Esophagus (tissue), 2 donors: ENCODE measurements at regions not wholly inside any gene's neighbourhood (a gene's known extent, or its start where the extent isn't known, plus 50 kb on each side); places are given as distances from the start of the nearest gene placed in this dataset.

Source experiments
- H3K27ac ChIP-seq, 2 donors: one replicate each; pipeline ENCODE4 v1.5.1; 2013; ENCODE audit warnings: low read depth in 2 of 2, mild to moderate bottlenecking in 2 of 2, inconsistent platforms in 1 of 2, low read length in 1 of 2, moderate library complexity in 1 of 2
- H3K27me3 ChIP-seq, 2 donors: one replicate each; pipeline ENCODE4 v1.6.1; 2013; ENCODE audit warnings: low read length in 2 of 2, control low read depth in 1 of 2, mild to moderate bottlenecking in 1 of 2; ENCODE audit not compliant: insufficient read depth in 2 of 2, control insufficient read depth in 1 of 2
- H3K36me3 ChIP-seq, 2 donors: one replicate each; pipeline ENCODE4 v1.6.1; 2013; ENCODE audit warnings: low read length in 1 of 2; ENCODE audit not compliant: control insufficient read depth in 2 of 2, insufficient read depth in 2 of 2
- H3K4me1 ChIP-seq, 2 donors: one replicate each; pipeline ENCODE4 v1.6.1; 2013; ENCODE audit warnings: low read length in 1 of 2; ENCODE audit not compliant: control insufficient read depth in 2 of 2, insufficient read depth in 2 of 2
- H3K4me3 ChIP-seq, 2 donors: one replicate each; pipeline ENCODE4 v1.5.1; 2013; ENCODE audit warnings: low read length in 2 of 2, mild to moderate bottlenecking in 2 of 2, low read depth in 1 of 2, moderate library complexity in 1 of 2
- H3K9me3 ChIP-seq, 2 donors: one replicate each; pipeline ENCODE4 v1.6.1; 2013; ENCODE audit warnings: mild to moderate bottlenecking in 2 of 2, low read depth in 1 of 2, low read length in 1 of 2, moderate library complexity in 1 of 2; ENCODE audit not compliant: control insufficient read depth in 2 of 2, insufficient read depth in 1 of 2
- WGBS, 2 donors: extraction: QIAGEN DNeasy Blood & Tissue Kit; methylation state at CpG; one replicate each; pipeline ENCODE4 v1.1.7; 2013; 5-methylcytosine and 5-hydroxymethylcytosine counted together
- donor health status: healthy with polysubstance abuse.
- donor health status: Bipolar disorder and iron deficiency.

- H3K27me3 ChIP-seq: no peaks in the 10 kb centered on the region
- no peak overlapping the region for H3K27ac ChIP-seq
- WGBS, 2 donors: 89 to 90% methylated on average over 5 of the region's 5 CpGs
- H3K9me3 ChIP-seq: peaks cover 0 to 3% of the 10 kb centered on the region in 2 donors
- H3K4me1 ChIP-seq: peaks cover 0 to 2% of the 10 kb centered on the region in 2 donors
- no peak overlapping the region for H3K4me3 ChIP-seq
- no peaks in the 10 kb centered on the region for H3K36me3 ChIP-seq
Measured at GRCh38 chr1:181191494-181192040, 103.1 kb downstream of the IER5 start.

GRCh38 chr1:181192316-181192715 lies 103.8 kb downstream of the IER5 start:
- Histone ChIP-seq H3K27me3 (no peaks in the 10 kb centered on the region), H3K27ac (no peak overlapping the region), H3K4me1 (peaks cover 0 to 2% of the 10 kb centered on the region in 2 donors), H3K9me3 (peaks cover 0 to 3% of the 10 kb centered on the region in 2 donors), H3K36me3 (no peaks in the 10 kb centered on the region), H3K4me3 (no peak overlapping the region)
- 76 to 83% methylated on average over 4 of the region's 4 CpGs for WGBS, 2 donors

GRCh38 chr1:181202986-181203555 lies 114.6 kb downstream of the IER5 start:
- Histone ChIP-seq H3K36me3 (no peaks in the 10 kb centered on the region), H3K27me3 (no peaks in the 10 kb centered on the region), H3K9me3 (no peaks in the 10 kb centered on the region), H3K4me3 (no peak overlapping the region), H3K4me1 (no peaks in the 10 kb centered on the region), H3K27ac (no peak overlapping the region)
- WGBS, 2 donors: 72 to 80% methylated on average over 7 of the region's 7 CpGs

- Histone ChIP-seq H3K27ac (no peak overlapping the region), H3K9me3 (no peaks in the 10 kb centered on the region), H3K4me1 (peaks cover 2 to 3% of the 10 kb centered on the region in 2 donors), H3K27me3 (no peaks in the 10 kb centered on the region), H3K36me3 (no peaks in the 10 kb centered on the region), H3K4me3 (no peak overlapping the region)
- WGBS, 2 donors: 77 to 84% methylated on average over 6 of the region's 6 CpGs
Measured at GRCh38 chr1:181204530-181204929, 116.0 kb downstream of the IER5 start.

GRCh38 chr1:181205901-181206300 lies 117.4 kb downstream of the IER5 start:
- H3K4me1 ChIP-seq: peaks cover 2 to 3% of the 10 kb centered on the region in 2 donors
- H3K27me3 ChIP-seq: no peaks in the 10 kb centered on the region
- 76 to 81% methylated on average over 10 of the region's 10 CpGs for WGBS, 2 donors
- H3K4me3 ChIP-seq: no peak overlapping the region
- no peak overlapping the region for H3K27ac ChIP-seq
- H3K36me3 ChIP-seq: no peaks in the 10 kb centered on the region
- H3K9me3 ChIP-seq: no peaks in the 10 kb centered on the region

GRCh38 chr1:181206513-181206912 lies 118.0 kb downstream of the IER5 start:
- no peak overlapping the region for H3K4me3 ChIP-seq
- H3K36me3 ChIP-seq: no peaks in the 10 kb centered on the region
- peaks cover 2 to 3% of the 10 kb centered on the region in 2 donors for H3K4me1 ChIP-seq
- H3K27me3 ChIP-seq: no peaks in the 10 kb centered on the region
- H3K27ac ChIP-seq: no peak overlapping the region
- WGBS, 2 donors: 67 to 75% methylated on average over 8 of the region's 8 CpGs
- H3K9me3 ChIP-seq: no peaks in the 10 kb centered on the region

GRCh38 chr1:181206979-181207790 lies 118.7 kb downstream of the IER5 start:
- peaks cover 2 to 3% of the 10 kb centered on the region in 2 donors for H3K4me1 ChIP-seq
- no peak overlapping the region for H3K27ac ChIP-seq
- 85 to 86% methylated on average over 19 of the region's 19 CpGs for WGBS, 2 donors
- no peaks in the 10 kb centered on the region for H3K9me3 ChIP-seq
- H3K27me3 ChIP-seq: no peaks in the 10 kb centered on the region
- no peak overlapping the region for H3K4me3 ChIP-seq
- H3K36me3 ChIP-seq: no peaks in the 10 kb centered on the region

- Histone ChIP-seq H3K4me3 (no peak overlapping the region), H3K9me3 (no peaks in the 10 kb centered on the region), H3K4me1 (peaks cover 2 to 3% of the 10 kb centered on the region in 2 donors), H3K27me3 (no peaks in the 10 kb centered on the region), H3K36me3 (no peaks in the 10 kb centered on the region), H3K27ac (no peak overlapping the region)
- 51 to 62% methylated on average over 6 of the region's 6 CpGs for WGBS, 2 donors
Measured at GRCh38 chr1:181208083-181208482, 119.6 kb downstream of the IER5 start.

- 92 to 95% methylated on average over 5 of the region's 5 CpGs for WGBS, 2 donors
Measured at GRCh38 chr1:181208967-181209366, 120.5 kb downstream of the IER5 start.

More at GRCh38 chr1:181208967-181209366, 120.5 kb downstream of the IER5 start:
- Histone ChIP-seq H3K9me3 (no peaks in the 10 kb centered on the region), H3K36me3 (no peaks in the 10 kb centered on the region), H3K27ac (no peak overlapping the region), H3K4me1 (peaks cover 2 to 3% of the 10 kb centered on the region in 2 donors), H3K4me3 (no peak overlapping the region), H3K27me3 (no peaks in the 10 kb centered on the region)
